Neuronal stem cell (in vitro differentiated cells): ENCODE measurements at regions not wholly inside any gene's neighbourhood (a gene's known extent, or its start where the extent isn't known, plus 50 kb on each side); places are given as distances from the start of the nearest gene placed in this dataset. TPM values are rescaled to one million over a fixed set of nuclear protein-coding genes. Genes with fewer than 3 reads are reported as not detected.

Experiments used
- DNase-seq: peaks from one replicate; pipeline ENCODE4 v3.0.0-alpha.2; 2013; ENCODE audit warnings: low spot score
- H2AFZ ChIP-seq: one replicate; pipeline ENCODE4 v1.6.1; 2013; ENCODE audit warnings: mild to moderate bottlenecking, low read length, inconsistent platforms
- H2AK5ac ChIP-seq: 2 replicates; pipeline ENCODE4 v1.6.1; 2013; ENCODE audit warnings: low read depth, mild to moderate bottlenecking, inconsistent platforms, low read length, moderate library complexity, mixed read lengths
- H2BK120ac ChIP-seq: 2 replicates; pipeline ENCODE4 v1.6.1; 2013; ENCODE audit warnings: low read depth, mild to moderate bottlenecking, inconsistent platforms, low read length, moderate library complexity, mixed read lengths
- H2BK12ac ChIP-seq: one replicate; pipeline ENCODE4 v1.6.1; 2013; ENCODE audit warnings: low read length, inconsistent platforms
- H2BK15ac ChIP-seq: 2 replicates; pipeline ENCODE4 v1.6.1; 2013; ENCODE audit warnings: mild to moderate bottlenecking, low read length, inconsistent platforms, mixed read lengths
- H2BK5ac ChIP-seq: one replicate; pipeline ENCODE4 v1.6.1; 2013; ENCODE audit warnings: inconsistent platforms, mild to moderate bottlenecking, low read length, moderate library complexity
- H3K14ac ChIP-seq: one replicate; pipeline ENCODE4 v1.6.1; 2013; ENCODE audit warnings: low read length, inconsistent platforms
- H3K18ac ChIP-seq: 2 replicates; pipeline ENCODE4 v1.6.1; 2013; ENCODE audit warnings: low read length, inconsistent platforms
- H3K23ac ChIP-seq: 2 replicates; pipeline ENCODE4 v1.6.1; 2013; ENCODE audit warnings: low read depth, mild to moderate bottlenecking, mixed read lengths, low read length, inconsistent platforms; ENCODE audit not compliant: poor library complexity
- H3K27ac ChIP-seq: replicated peaks from 3 replicates; pipeline ENCODE4 v1.5.1; 2013; ENCODE audit warnings: low read length, inconsistent platforms
- H3K27me3 ChIP-seq, 3 experiments: 2 replicates each; pipeline ENCODE4 v1.6.1; 2013; ENCODE audit warnings: low read length in 3 of 3, mild to moderate bottlenecking in 2 of 3, inconsistent platforms in 1 of 3, low read depth in 1 of 3, mixed read lengths in 1 of 3, moderate library complexity in 1 of 3; ENCODE audit not compliant: control insufficient read depth in 3 of 3, insufficient read depth in 3 of 3
- H3K36me3 ChIP-seq, 2 donors: replicated peaks in 1 of 2; 2 replicates each; pipeline ENCODE4 v1.6.1; 2013; ENCODE audit warnings: low read length in 2 of 2; ENCODE audit not compliant: control insufficient read depth in 2 of 2, insufficient read depth in 2 of 2
- H3K4ac ChIP-seq: 2 replicates; pipeline ENCODE4 v1.6.1; 2013; ENCODE audit warnings: inconsistent platforms, mild to moderate bottlenecking, low read length, moderate library complexity
- H3K4me1 ChIP-seq, 2 donors: 1 replicate in 1 of 2; 2 replicates in 1 of 2; pipeline ENCODE4 v1.6.1; 2013; ENCODE audit warnings: low read length in 2 of 2, low read depth in 1 of 2; ENCODE audit not compliant: control insufficient read depth in 2 of 2, insufficient read depth in 1 of 2
- H3K4me2 ChIP-seq: one replicate; pipeline ENCODE4 v1.6.1; 2013; ENCODE audit warnings: mild to moderate bottlenecking, low read length, inconsistent platforms; ENCODE audit not compliant: insufficient read depth, poor library complexity, severe bottlenecking
- H3K4me3 ChIP-seq, 2 donors: 2 replicates each; pipeline ENCODE4 v1.5.1; 2013; ENCODE audit warnings: low read length in 2 of 2, mild to moderate bottlenecking in 2 of 2, inconsistent platforms in 1 of 2, moderate library complexity in 1 of 2
- H3K79me1 ChIP-seq: one replicate; pipeline ENCODE4 v1.6.1; 2013; ENCODE audit warnings: low read depth, mild to moderate bottlenecking, inconsistent platforms, low read length, moderate library complexity
- H3K9ac ChIP-seq: one replicate; pipeline ENCODE4 v1.6.1; 2013; ENCODE audit warnings: mild to moderate bottlenecking, low read depth, low read length, inconsistent platforms; ENCODE audit not compliant: poor library complexity
- H3K9me3 ChIP-seq, 2 donors: replicated peaks in 1 of 2; 2 replicates each; pipeline versions ENCODE3 to v1.6.1; 2013; ENCODE audit warnings: low read length in 2 of 2, mild to moderate bottlenecking in 2 of 2, inconsistent platforms in 1 of 2, low read depth in 1 of 2, mixed read lengths in 1 of 2, moderate library complexity in 1 of 2; ENCODE audit not compliant: control insufficient read depth in 2 of 2, insufficient read depth in 1 of 2
- H4K8ac ChIP-seq: one replicate; pipeline ENCODE4 v1.6.1; 2013; ENCODE audit warnings: low read depth, mild to moderate bottlenecking, inconsistent platforms, low read length, moderate library complexity
- H4K91ac ChIP-seq: one replicate; pipeline ENCODE4 v1.6.1; 2013; ENCODE audit warnings: low read length, low read depth, mild to moderate bottlenecking, inconsistent platforms; ENCODE audit not compliant: poor library complexity
- WGBS, 2 donors: extraction: QIAGEN DNeasy Blood & Tissue Kit; methylation state at CpG; one replicate each; pipeline ENCODE4 v1.1.7; 2013; ENCODE audit warnings: missing lambda C conversion rate in 2 of 2, mixed read lengths in 1 of 2; ENCODE audit not compliant: insufficient read length in 2 of 2, insufficient replicate concordance in 1 of 2; ENCODE audit errors: extremely low coverage in 2 of 2; 5-methylcytosine and 5-hydroxymethylcytosine counted together
- small RNA-seq: library from polyadenylated mRNA; stranded (forward); fragments of <200 nt; extraction: miRNeasy Mini kit (QIAGEN cat#:217004); gene quantifications from one replicate; pipeline ENCODE3, GENCODE V24; 2013; ENCODE audit not compliant: insufficient read depth

DNA sequence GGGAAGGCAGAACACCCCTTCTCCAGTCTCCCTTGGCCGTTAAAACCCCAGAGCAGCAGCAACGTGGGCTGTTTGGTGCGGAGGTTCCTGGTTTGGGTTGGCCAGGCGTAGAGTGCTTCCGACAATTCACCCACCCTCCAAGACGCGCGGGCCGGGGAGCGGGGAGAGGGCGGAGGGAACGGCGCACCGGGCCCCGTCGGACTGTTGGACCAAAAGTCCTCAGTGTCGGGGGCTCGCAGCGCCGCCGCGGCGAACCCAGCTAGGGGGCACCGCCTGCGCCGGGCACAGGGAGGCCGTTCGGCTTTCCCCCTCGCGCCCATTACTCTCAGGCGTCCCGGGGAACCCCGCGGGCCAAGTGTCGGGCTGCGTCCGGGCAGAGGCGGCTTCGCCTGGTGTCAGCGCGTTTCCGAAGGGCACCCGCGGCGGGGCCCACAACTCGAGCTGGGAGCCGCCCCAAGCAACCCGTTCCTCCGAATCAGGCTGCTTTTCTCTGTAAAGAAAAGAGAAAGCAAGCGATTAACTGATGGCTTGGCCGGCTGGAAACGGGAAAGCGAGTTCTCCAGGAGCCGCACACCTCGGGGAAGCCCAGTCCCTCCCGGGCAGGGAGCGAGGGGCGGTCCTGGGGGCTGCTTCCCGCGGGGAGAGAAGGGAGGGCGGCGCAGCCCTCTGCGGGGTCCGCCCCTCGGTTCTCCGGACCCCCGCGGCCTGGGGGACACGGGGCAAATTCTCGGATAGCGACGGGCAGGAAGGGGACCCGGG lies 145.5 kb downstream of the ERCC6L2 start:
- Histone ChIP-seq H3K9me3 (no peaks in the 10 kb centered on the region), H3K18ac (peak overlapping the region; percentile 98), H3K14ac (peak overlapping the region; percentile 51), H2AFZ (peak overlapping the region; percentile 75), H3K4ac (no peak overlapping the region), H3K79me1 (peaks cover 2% of the 10 kb centered on the region), H3K27ac (no peak overlapping the region), H3K27me3 (peaks cover 0 to 19% (median 0%) of the 10 kb centered on the region in 3 experiments), H2BK15ac (peak overlapping the region; percentile 81), H2BK5ac (peak overlapping the region; percentile 33), H4K8ac (no peak overlapping the region), H4K91ac (no peak overlapping the region), H3K9ac (peak overlapping the region; percentile 89), H3K4me2 (peak overlapping the region; percentile 96), H2BK12ac (peak overlapping the region; percentile 87), H2BK120ac (peak overlapping the region; percentile 17), H3K4me3 (peak overlapping the region; percentile 40 to 86), H2AK5ac (peak overlapping the region; percentile 10), H3K4me1 (peaks cover 4 to 17% of the 10 kb centered on the region in 2 donors), H3K36me3 (peaks cover 0 to 14% of the 10 kb centered on the region in 2 donors), H3K23ac (peak overlapping the region; percentile 67)
- DNase-seq, result peak; percentile 26
- WGBS, 2 donors, result no CpG with 5 or more reads among the region's 73 CpGs

DNA sequence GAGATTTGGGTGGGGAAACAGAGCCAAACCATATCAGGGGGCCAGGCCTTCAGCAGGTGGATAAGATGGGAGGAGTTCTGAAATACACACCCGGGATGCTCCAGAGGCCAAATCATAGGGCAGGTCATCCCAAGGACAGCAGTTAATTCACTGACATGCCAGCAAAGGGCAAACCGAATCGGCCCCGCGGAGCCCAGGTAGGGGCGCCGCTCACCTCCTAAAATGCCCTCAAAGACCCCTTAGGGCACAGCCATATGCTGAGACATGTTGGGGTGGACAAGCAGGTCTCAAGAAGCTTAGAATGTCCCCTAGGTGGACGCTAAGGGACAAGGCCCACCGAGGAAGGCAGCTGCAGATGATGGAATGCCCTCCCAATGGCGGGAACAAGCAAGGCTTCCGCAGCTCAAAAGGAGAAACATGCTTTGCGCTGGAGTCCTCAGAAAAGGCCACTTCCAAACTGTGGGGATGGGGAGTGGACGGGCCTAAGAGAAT lies 144.9 kb downstream of the ERCC6L2 start:
- Histone ChIP-seq H3K4me3 (peak overlapping the region; percentile 40 to 86), H3K14ac (no peak overlapping the region), H2AFZ (peak overlapping the region; percentile 75), H2BK15ac (peak overlapping the region; percentile 1), H2AK5ac (no peak overlapping the region), H2BK5ac (no peak overlapping the region), H3K18ac (peak overlapping the region; percentile 98), H3K27me3 (peaks cover 0 to 17% (median 0%) of the 10 kb centered on the region in 3 experiments), H3K4me2 (peak overlapping the region; percentile 96), H3K4ac (no peak overlapping the region), H2BK12ac (no peak overlapping the region), H2BK120ac (no peak overlapping the region), H3K36me3 (peaks cover 0 to 16% of the 10 kb centered on the region in 2 donors), H3K4me1 (peaks cover 4 to 17% of the 10 kb centered on the region in 2 donors), H4K8ac (no peak overlapping the region), H3K79me1 (peaks cover 2% of the 10 kb centered on the region), H3K23ac (no peak overlapping the region), H3K9me3 (no peaks in the 10 kb centered on the region), H3K27ac (no peak overlapping the region), H3K9ac (no peak overlapping the region), H4K91ac (no peak overlapping the region)
- no peak for DNase-seq
- WGBS, 2 donors, result no CpG with 5 or more reads among the region's 13 CpGs

Small RNA genes in the stretch of these regions (small RNA-seq; reads per million reads assigned to genes)
- not detected for gene RF00019
